GM19035 (cell line): ENCODE measurements at regions not wholly inside any gene's neighbourhood (a gene's known extent, or its start where the extent isn't known, plus 50 kb on each side); places are given as distances from the start of the nearest gene placed in this dataset.

Source experiments
- ATAC-seq: cut with Tn5 transposase; IDR thresholded peaks from one replicate; pipeline ENCODE4 v1.9.1; 2021; ENCODE audit not compliant: unreplicated experiment

DNA sequence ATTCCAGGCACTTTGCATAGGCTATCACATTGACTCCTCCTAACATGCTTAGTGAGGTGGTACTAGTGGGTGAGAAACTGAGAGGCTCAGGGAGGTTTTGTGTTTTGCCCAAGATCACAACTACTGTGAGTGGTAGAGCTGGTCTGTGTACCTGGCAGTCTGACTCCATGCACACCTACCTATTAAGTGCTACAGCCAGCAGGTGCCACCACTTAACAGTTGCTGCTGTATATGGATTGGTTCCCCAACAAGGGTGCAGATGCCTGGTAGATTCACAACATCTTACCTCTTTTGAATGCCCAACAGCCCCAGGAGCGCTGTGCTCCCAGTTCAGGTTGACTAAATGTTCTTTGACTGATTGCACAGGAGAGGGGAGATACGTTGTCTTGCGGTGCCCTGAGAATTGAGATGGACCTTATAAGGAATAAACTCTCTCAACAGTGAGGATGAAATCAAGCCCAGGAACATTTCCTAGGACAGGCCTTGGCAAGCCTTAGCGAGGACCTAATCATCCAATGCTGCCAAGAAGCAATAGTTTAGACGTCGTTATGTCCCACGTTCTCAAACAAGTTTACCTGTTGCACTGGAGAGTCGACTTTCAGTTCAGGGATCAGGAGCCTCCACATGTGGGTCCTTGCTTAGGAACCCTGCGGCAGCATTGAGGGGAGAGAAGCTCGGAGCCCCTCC, 78.9 kb upstream of the F3 start:
- no peak for ATAC-seq

- ATAC-seq = no peak
These were observed 78.2 kb upstream of the F3 start for GRCh38 chr1:94619731-94620130.

GRCh38 chr1:94617957-94618739, 76.6 kb upstream of the F3 start:
- no peak for ATAC-seq

- no peak for ATAC-seq
These were observed 75.7 kb upstream of the F3 start for GRCh38 chr1:94617134-94617805.

- no peak for ATAC-seq
These were observed 74.9 kb upstream of the F3 start for GRCh38 chr1:94616506-94616905.

- no peak for ATAC-seq
These were observed 73.4 kb upstream of the F3 start for GRCh38 chr1:94614996-94615395.

DNA sequence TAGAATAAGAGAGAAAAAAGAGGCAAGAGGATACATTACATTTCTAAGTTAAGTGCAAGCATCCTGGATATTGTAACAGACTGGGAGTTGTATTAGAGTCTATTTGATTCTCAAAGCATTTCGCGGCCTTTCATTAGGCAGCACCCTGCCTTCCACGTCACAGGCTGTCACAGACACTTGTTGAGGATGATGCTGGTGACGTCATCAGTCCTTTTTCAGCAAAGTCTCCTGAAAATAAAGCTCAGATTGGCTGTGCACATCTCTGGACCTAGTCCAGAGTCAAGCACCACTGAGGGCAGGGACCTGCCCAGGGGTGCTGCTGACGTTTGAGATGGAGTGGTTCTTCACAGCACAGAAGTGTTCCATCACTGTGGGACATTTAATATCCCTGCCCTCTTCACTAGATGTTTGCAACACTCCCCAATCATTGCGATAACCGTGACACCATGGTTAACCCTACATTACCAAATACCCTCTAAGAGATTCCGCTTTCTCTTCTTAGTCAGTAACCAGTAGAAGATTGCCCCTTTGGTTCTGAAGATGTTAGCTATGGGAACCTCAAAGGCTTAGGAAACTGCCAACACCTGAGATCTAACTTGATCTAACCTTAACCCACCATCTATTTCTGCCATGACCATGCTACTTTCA, 72.7 kb upstream of the F3 start:
- no peak for ATAC-seq

DNA sequence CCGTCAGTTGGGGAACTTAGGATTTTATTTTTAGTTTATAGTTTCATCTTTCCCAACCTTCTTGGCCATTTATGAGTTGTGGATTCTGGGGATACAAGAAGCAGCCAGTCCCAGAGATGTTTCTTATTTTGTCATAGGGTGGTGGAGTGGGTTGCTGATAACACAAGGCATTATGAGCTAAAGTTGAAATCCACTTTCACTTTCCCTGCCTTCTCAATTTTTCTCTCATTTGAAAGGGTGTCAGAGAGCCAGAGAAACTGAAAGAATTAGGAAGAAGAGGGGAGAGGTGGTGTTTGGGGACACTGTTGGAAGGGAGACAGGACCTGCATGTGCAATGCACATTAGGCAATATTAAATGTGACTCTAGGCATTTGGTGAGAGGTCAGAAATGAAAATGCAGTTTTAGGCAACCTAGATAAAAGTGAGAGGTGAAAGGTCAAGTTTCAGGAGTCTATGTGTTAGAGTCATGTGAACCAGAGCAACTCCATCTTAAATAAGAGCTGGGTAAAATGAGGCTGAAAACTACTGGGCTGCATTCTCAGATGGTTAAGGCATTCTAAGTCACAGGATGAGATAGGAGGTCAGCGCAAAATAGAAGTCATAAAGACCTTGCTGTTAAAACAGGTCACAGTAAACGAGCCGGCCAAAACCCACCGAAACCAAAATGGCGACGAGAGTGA, 71.1 kb upstream of the F3 start:
- no peak for ATAC-seq

DNA sequence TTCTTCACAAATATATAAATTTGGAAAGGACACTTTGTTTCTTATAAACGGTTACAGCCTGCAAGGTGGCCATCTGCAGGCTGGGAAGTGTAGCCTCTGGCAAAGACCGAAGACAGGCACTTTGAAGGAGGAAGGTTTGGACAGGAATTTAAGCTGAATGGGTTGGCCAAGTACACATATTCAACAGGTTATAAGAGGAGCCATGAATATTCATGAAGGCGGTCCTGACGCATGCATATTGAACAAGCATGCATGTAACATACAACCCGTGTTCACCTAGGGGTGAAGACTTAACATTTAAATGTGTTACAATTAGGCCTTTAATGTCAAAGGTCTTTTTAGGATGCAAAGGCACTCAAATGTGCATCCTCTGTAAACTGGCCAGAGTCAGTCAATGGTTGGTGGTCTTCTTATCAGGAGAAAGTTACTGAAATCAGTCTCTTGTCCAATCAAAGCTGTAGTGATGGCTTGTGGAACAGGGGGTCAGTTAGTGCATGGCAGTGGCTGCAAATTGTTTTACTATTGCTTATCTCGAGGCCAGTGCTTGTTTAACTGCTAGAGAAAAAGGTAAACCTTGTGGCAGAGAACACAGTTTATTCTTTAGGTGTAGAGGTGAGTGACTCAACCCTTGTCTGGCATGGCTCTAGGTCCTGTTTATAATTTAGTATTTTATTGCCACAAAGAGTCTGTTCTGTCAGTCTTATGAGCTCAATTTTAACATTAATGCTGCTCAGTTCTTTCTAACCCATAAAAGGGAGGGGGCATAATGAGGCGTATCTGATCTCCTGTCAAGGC, 70.3 kb upstream of the F3 start:
- no peak for ATAC-seq

DNA sequence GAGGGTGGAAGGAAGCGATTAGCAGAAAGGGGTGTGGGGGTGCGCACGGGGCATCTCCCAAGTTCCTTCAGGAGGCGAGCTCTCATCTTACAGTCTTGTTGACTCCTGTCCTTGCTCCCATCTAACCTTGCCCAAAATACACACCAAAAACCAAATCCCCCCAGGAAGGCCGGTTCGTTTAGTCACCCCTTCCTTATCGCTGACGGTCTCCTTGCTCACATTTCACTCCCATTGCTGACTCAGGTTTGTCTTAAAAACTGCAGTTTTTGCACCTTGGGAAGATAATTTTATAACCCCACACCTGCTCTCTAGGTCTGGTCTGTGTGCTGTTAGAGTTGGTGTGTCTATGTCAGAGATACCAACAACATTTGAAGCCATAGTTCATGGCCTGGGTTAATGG, 68.1 kb upstream of the F3 start:
- ATAC-seq = no peak

DNA sequence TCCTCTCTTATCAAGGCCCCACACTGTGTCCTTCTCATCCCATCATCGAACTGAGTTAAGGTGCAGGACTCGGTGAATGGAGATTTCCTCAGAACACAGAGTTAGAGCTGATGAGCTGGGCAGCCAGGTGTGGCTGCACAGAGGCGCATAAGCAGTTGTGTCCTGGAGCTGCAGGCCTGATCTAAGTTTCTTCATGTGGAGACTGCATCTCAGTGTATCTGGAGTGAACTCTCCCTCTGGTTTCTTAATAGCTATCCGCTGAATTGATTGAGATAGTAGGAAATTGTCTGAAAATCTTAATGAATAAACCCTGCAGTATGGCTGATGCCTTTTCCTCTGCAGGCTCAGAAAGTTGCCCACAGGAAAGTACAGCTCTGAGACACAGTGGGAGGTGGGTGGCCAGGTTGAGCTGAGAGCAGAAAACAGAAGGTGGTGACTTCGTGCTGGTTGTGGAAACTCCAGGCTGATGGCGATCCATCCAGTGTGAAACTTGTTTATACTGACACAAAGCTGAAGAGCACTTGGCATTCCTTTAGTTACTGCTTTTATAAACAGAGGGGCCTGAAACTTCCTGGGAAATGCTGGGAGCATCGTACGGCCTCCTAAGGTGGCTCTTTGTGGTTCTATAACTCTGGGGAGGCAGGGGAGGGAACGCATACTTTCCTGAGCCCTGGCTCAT, 67.4 kb upstream of the F3 start:
- no peak for ATAC-seq

DNA sequence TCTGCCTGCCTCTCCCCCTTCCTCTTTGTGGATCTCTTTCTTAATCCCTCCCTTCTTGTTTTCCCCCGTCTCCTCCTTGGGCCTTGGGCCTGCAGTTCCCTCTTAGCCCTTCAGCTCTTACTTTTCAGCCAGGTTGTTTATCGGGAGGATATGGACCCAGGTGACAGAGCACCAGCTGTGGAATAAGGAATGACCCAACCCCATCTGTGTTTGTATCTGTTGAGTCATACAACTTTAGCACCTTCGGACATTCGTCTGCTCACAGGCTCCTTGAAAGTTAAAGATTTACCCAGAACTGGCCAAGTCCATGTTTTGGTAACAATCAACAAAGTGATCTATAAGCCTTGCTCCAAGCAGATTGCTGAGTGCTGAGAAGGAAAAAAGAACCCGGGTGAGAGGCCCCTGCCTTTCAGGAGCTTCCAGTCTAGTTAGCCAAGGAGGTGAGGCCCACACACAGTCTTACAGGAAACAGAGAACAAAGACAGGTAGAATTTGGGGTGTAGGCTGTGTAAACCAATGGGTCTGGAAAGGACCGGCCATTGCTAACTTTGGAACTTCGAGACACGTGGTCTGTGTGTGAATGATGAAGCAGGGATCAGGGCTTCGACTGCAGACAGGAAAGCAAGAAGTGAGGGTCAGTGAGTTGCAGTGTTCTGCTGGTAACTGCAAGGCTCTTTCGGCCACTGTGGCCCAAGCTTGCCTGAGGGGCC, 66.7 kb upstream of the F3 start:
- no peak for ATAC-seq

DNA sequence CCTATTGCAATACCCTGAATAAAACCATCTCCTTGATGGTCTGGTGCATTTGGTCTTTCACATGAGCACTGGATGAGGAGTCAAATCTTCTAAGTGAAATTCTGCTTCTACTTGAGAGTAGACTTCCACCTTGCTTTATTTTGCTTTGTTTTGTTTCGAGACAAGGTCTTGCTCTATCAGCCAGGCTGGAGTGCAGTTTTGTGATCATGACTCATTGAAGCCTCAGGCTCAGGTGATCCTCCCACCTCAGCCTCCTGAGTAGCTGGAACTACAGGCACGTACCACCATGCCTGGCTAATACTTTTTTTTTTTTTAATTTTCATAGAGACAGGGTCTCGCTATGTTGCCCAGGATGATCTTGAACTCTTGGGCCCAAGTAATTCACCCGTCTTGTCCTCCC, 65.8 kb upstream of the F3 start:
- ATAC-seq = no peak

DNA sequence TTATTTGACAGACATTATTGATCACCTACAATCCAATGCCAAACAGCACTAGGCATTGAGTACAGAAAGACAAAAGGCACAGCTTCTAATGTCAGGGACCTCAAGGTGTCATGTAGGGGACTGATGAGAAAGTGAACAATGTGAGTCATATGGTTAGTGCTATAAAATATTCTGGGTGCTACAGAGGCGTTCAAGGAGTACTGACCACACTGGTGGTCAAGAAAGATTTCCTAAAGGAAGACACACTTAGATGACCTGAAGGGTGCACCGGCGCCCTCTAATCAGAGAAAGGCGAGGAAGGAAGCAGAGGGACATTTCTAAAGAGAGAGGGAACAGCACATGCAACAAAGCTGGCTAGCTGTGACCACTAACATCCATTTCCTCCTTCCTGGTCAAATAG, 64.9 kb upstream of the F3 start:
- ATAC-seq = no peak

DNA sequence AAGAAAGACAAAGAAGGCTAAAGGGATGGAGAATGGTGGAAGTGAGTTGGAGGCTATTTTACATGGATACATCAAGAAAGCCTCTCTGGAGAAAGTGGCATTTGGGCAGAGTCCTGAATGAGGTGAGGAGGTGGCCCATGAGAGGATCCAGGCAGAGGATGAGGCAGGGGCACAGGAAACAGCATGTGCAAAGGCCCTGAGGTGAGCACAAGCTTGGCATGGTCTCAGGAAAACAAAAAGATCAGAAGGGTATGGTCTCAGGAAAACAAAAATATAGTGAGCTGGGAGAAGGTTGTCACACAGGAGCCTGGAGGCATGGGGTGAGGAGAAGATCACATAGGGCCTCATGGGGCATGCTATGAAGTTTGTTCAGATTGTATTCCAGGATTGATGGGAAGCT, 62.1 kb upstream of the F3 start:
- no peak for ATAC-seq

DNA sequence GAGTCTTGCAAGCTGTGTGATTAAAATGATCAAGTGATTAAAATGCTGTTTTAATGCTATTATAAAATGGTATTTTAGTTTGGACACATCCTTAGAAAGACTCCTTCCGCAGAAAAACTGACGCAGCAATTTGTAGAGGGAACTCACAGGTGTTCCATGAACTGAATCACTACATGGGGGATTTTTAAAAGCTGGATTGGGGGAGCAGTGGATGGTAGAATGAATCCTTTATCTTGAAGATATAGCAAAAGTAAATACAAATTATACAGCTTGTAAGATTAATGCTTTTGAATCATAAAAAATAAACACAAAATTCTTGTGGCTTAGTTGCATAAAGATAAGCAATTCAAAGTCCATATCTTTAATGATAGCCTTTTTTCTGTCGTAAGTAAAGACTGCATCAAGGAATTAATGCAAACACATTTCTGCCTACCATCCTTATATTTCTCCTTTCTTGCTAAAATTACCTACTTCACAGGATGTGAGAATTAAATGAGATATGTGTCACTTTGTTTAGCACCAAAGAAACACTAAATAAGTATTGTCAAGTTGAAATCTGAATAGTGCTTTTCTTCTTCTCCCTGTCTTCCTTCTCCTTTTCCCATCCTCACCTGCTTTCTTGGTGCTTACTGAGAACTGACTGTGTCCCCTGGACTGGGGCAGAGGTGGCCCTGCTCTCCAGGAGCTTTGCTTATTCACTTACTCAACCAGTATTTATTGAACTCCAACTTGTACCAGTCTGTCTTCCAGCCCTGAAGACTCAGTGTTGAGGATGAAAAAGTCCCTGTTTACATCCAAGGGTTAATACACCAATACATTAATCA, 61.5 kb upstream of the F3 start:
- ATAC-seq = no peak

DNA sequence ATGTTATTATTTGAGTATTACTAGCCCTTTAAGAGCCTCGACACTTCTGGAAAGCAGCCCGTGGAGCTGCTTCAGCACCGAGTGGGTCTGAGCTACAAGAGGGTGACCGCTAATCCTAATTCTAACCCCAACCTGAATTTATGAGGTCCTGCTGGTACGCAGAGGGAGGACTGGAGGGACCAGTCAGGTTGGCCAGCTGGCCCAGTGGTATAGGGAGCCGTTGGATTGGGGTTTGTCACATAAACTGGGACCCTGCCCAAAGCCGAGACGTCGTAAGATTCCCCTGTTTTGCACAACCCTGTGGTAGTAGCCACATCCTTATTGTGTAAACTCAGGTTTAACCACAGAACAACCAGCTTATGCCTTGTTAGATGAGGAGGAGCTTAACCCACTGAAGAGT, 60.8 kb upstream of the F3 start:
- ATAC-seq = no peak

GRCh38 chr1:94600556-94600955, 59.0 kb upstream of the F3 start:
- ATAC-seq = no peak
